Natural killer cell (primary cell): ENCODE measurements at regions not wholly inside any gene's neighbourhood (a gene's known extent, or its start where the extent isn't known, plus 50 kb on each side); places are given as distances from the start of the nearest gene placed in this dataset.
"Not testable (repeated sequence)": the region's sequence is repeated elsewhere in the genome, so short reads cannot be mapped to it uniquely, and the experiment has no call there.

ENCODE experiments used
- ATAC-seq, 3 donors: fragments of 150-1000 bp in 2 of 3; fragments of 200-7000 bp in 1 of 3; cut with Tn5 transposase; 1 replicate in 1 of 3; 2 replicates in 2 of 3; pipeline ENCODE4 v1.10.0; 2021; ENCODE audit warnings: mild to moderate bottlenecking in 2 of 3, moderate library complexity in 2 of 3
- DNase-seq, 2 donors: peaks; one replicate each; pipeline versions ENCODE4 v3.0.0 to v3.0.0-alpha.2; 2013 to 2021; ENCODE audit warnings: mixed read lengths in 1 of 2
- H3K27ac ChIP-seq: one replicate; pipeline ENCODE4 v1.5.1; 2013; ENCODE audit warnings: mild to moderate bottlenecking, low read length
- H3K27me3 ChIP-seq: one replicate; pipeline ENCODE4 v1.6.1; 2013; ENCODE audit warnings: low read length; ENCODE audit not compliant: control insufficient read depth, insufficient read depth
- H3K36me3 ChIP-seq: one replicate; pipeline ENCODE4 v1.6.1; 2013; ENCODE audit warnings: low read length; ENCODE audit not compliant: control insufficient read depth, insufficient read depth
- H3K4me1 ChIP-seq: one replicate; pipeline ENCODE4 v1.6.1; 2013; ENCODE audit warnings: low read length; ENCODE audit not compliant: control insufficient read depth, insufficient read depth
- H3K4me3 ChIP-seq: one replicate; pipeline ENCODE4 v1.5.1; 2013; ENCODE audit warnings: low read length
- H3K9me3 ChIP-seq: one replicate; pipeline ENCODE4 v1.6.1; 2013; ENCODE audit warnings: low read length; ENCODE audit not compliant: control insufficient read depth, insufficient read depth
- H3K27ac Mint-ChIP-seq, 2 donors: one replicate each; pipeline ENCODE4 v1.8.0; 2022; ENCODE audit warnings: mild to moderate bottlenecking in 2 of 2, mixed read lengths in 2 of 2, moderate library complexity in 1 of 2
- H3K27me3 Mint-ChIP-seq, 2 donors: one replicate each; pipeline ENCODE4 v1.8.0; 2022; ENCODE audit warnings: low read depth in 2 of 2, mixed read lengths in 2 of 2
- H3K36me3 Mint-ChIP-seq: one replicate; pipeline ENCODE4 v1.8.0; 2022; ENCODE audit warnings: mixed read lengths
- H3K4me1 Mint-ChIP-seq, 2 donors: one replicate each; pipeline ENCODE4 v1.8.0; 2022; ENCODE audit warnings: mixed read lengths in 2 of 2
- H3K4me3 Mint-ChIP-seq: one replicate; pipeline ENCODE4 v1.8.0; 2022; ENCODE audit warnings: mild to moderate bottlenecking, moderate library complexity, mixed read lengths
- H3K9me3 Mint-ChIP-seq, 2 donors: one replicate each; pipeline ENCODE4 v1.8.0; 2022; ENCODE audit warnings: mixed read lengths in 2 of 2
- CTCF ChIP-seq: fragments of 200-600 bp; IDR thresholded peaks from one replicate; pipeline ENCODE4 v1.8.0; 2022; ENCODE audit warnings: antibody characterized with exemption
- WGBS: methylation state at CpG from one replicate; pipeline ENCODE4 v1.1.7; 2013; ENCODE audit warnings: missing lambda C conversion rate; ENCODE audit not compliant: insufficient coverage; 5-methylcytosine and 5-hydroxymethylcytosine counted together
- intact Hi-C: fragments of 100-400 bp; cut with micrococcal nuclease; formaldehyde crosslinking; loops from one replicate; pipeline ENCODE4 v1.14.2; 2022

DNA sequence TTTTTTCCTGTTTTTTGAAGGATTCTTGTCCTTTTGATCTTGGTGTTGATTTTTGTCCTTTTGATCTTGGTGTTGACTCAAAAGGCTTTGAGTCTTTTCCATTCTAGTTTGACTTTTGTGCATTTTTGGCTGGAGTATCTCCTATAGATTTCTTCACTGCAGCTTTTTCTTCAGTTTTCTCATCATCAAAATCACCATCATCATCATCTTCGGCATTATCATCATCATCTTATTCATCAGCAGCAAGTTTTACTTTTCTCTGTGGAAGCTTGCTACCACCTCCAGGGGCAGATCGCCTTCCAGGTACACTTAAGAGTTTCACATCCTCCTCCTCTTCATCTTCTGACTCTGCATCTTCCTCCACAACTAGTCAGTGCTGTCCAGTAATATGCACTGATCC is 56.5 kb upstream of the MCHR2 start:
- TF ChIP-seq CTCF = no peak
- 85% methylated on average over 2 of the region's 2 CpGs for whole genome bisulfite sequencing
- H3K4me3 Mint-ChIP-seq = no peak overlapping the region
- H3K27me3 Mint-ChIP-seq = no peaks in the 10 kb centered on the region
- no peak overlapping the region for H3K4me3 ChIP-seq
- no peaks in the 10 kb centered on the region for H3K9me3 ChIP-seq
- DNase-seq = no peak
- no peaks in the 10 kb centered on the region for H3K4me1 ChIP-seq
- H3K27ac ChIP-seq = no peak overlapping the region
- H3K36me3 Mint-ChIP-seq = no peaks in the 10 kb centered on the region
- H3K9me3 Mint-ChIP-seq = peaks cover 0 to 5% of the 10 kb centered on the region in 2 donors
- H3K27me3 ChIP-seq = no peaks in the 10 kb centered on the region
- no peak for ATAC-seq
- no peak overlapping the region for H3K27ac Mint-ChIP-seq
- H3K36me3 ChIP-seq = no peaks in the 10 kb centered on the region
- intact Hi-C loops = no loop called here
- H3K4me1 Mint-ChIP-seq = no peaks in the 10 kb centered on the region

DNA sequence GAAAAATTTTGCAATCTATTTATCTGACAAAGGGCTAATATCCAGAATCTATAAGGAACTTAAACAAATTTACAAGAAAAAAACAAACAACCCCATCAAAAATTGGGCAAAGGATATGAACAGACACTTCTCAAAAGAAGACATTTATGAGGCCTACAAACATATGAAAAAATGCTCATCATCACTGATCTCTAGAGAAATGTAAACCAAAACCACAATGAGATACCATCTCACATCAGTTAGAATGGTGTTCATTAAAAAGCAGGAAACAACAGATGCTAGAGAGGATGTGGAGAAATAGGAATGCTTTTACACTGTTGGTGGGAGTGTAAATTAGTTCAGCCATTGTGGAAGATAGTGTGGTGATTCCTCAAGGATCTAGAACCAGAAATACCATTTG is 49.9 kb upstream of the MCHR2 start:
- H3K27me3 ChIP-seq, H3K4me3 Mint-ChIP-seq, H3K27ac Mint-ChIP-seq, H3K36me3 Mint-ChIP-seq, H3K4me3 ChIP-seq, ATAC-seq, H3K36me3 ChIP-seq, intact Hi-C loops, H3K4me1 ChIP-seq, H3K27me3 Mint-ChIP-seq, DNase-seq, H3K4me1 Mint-ChIP-seq, H3K9me3 ChIP-seq, H3K27ac ChIP-seq: not testable (repeated sequence)
- peaks cover 6 to 10% of the 10 kb centered on the region in 2 donors for H3K9me3 Mint-ChIP-seq
